MM.1S (cell line): ENCODE measurements at regions not wholly inside any gene's neighbourhood (a gene's known extent, or its start where the extent isn't known, plus 50 kb on each side); places are given as distances from the start of the nearest gene placed in this dataset.
"Not testable (repeated sequence)": the region's sequence is repeated elsewhere in the genome, so short reads cannot be mapped to it uniquely, and the experiment has no call there.

Source experiments
- DNase-seq: peaks from one replicate; pipeline ENCODE4 v3.0.0-alpha.2; 2015
- H2AFZ ChIP-seq: fragments of 300-600 bp; sonication (generic); 2 replicates; pipeline ENCODE4 v1.6.0; 2016; ENCODE audit warnings: antibody characterized with exemption, low read length
- H3F3A ChIP-seq: fragments of 300-600 bp; sonication (generic); 2 replicates; pipeline ENCODE4 v1.6.1; 2016; ENCODE audit warnings: mild to moderate bottlenecking, antibody characterized with exemption, low read length, moderate library complexity, mixed read lengths; ENCODE audit not compliant: insufficient read depth
- H3K27ac ChIP-seq: fragments of 300-600 bp; sonication (generic); 2 replicates; pipeline ENCODE4 v1.5.1; 2016; ENCODE audit warnings: mild to moderate bottlenecking, low read length
- H3K27me3 ChIP-seq: fragments of 300-600 bp; sonication (generic); replicated peaks from 2 replicates; pipeline ENCODE4 v1.6.0; 2016; ENCODE audit warnings: low read length; ENCODE audit not compliant: insufficient read depth
- H3K36me3 ChIP-seq: fragments of 300-600 bp; sonication (generic); replicated peaks from 2 replicates; pipeline ENCODE4 v1.6.1; 2016; ENCODE audit warnings: mild to moderate bottlenecking, low read length, mixed read lengths; ENCODE audit not compliant: insufficient read depth
- H3K4me1 ChIP-seq: fragments of 300-600 bp; sonication (generic); 2 replicates; pipeline ENCODE4 v1.6.1; 2016; ENCODE audit warnings: low read length, mixed read lengths
- H3K4me2 ChIP-seq: fragments of 300-600 bp; sonication (generic); 2 replicates; pipeline ENCODE4 v1.6.0; 2016; ENCODE audit warnings: low read depth, low read length
- H3K4me3 ChIP-seq: fragments of 300-600 bp; sonication (generic); 2 replicates; pipeline ENCODE4 v1.5.1; 2016; ENCODE audit warnings: low read length, mixed read lengths
- H3K79me2 ChIP-seq: fragments of 300-600 bp; sonication (generic); 2 replicates; pipeline ENCODE4 v1.6.1; 2016; ENCODE audit warnings: mixed run types, low read length, mixed read lengths
- H3K9ac ChIP-seq: fragments of 300-600 bp; sonication (generic); 2 replicates; pipeline ENCODE4 v1.6.1; 2016; ENCODE audit warnings: low read length, mixed read lengths
- H3K9me2 ChIP-seq: fragments of 300-600 bp; sonication (generic); replicated peaks from 2 replicates; pipeline ENCODE4 v1.6.1; 2016; ENCODE audit warnings: mild to moderate bottlenecking, low read length, mixed read lengths; ENCODE audit not compliant: insufficient read depth
- H3K9me3 ChIP-seq: fragments of 300-600 bp; sonication (generic); replicated peaks from 2 replicates; pipeline ENCODE4 v1.6.1; 2016; ENCODE audit warnings: mild to moderate bottlenecking, low read length, mixed read lengths; ENCODE audit not compliant: insufficient read depth
- H4K20me1 ChIP-seq: fragments of 300-600 bp; sonication (generic); 2 replicates; pipeline ENCODE4 v1.6.1; 2016; ENCODE audit warnings: mild to moderate bottlenecking, low read length, moderate library complexity, mixed read lengths; ENCODE audit not compliant: insufficient read depth
- CTCF ChIP-seq: fragments of 300-600 bp; sonication (generic); IDR thresholded peaks from 2 replicates; pipeline ENCODE4 v1.5.1; 2016; ENCODE audit warnings: antibody characterized with exemption, low read length, mixed read lengths
- EZH2 ChIP-seq: fragments of 300-600 bp; sonication (generic); optimal IDR thresholded peaks from 2 replicates; pipeline ENCODE3; 2017; ENCODE audit warnings: low read depth, mild to moderate bottlenecking, antibody characterized with exemption, low read length, mixed read lengths
- EZH2phosphoT487 ChIP-seq: fragments of 300-600 bp; sonication (generic); IDR thresholded peaks from 2 replicates; pipeline ENCODE4 v1.6.1; 2018; ENCODE audit warnings: antibody characterized with exemption, low read length

GRCh38 chr5:176134529-176135223, 103.5 kb upstream of the SIMC1 start:
- H2AFZ ChIP-seq, result no peak overlapping the region
- TF ChIP-seq EZH2 (no peak), EZH2phosphoT487 (no peak), CTCF (no peak)

GRCh38 chr5:176140138-176140537, 98.1 kb upstream of the SIMC1 start:
- H4K20me1 ChIP-seq, H3K36me3 ChIP-seq, H3K79me2 ChIP-seq, H3K27ac ChIP-seq, H2AFZ ChIP-seq, H3K27me3 ChIP-seq, H3K9me2 ChIP-seq, H3K9me3 ChIP-seq, H3K4me2 ChIP-seq, H3K4me3 ChIP-seq, H3K9ac ChIP-seq: not testable (repeated sequence)
- H3F3A ChIP-seq, result peaks cover 23% of the 10 kb centered on the region
- peaks cover 31% of the 10 kb centered on the region for H3K4me1 ChIP-seq
- DNase-seq, result peak; percentile 30

More at GRCh38 chr5:176134529-176135223, 103.5 kb upstream of the SIMC1 start:
- Histone ChIP-seq H3K9me2 (no peaks in the 10 kb centered on the region), H3K36me3 (no peaks in the 10 kb centered on the region), H3K4me2 (no peak overlapping the region), H3K79me2 (no peaks in the 10 kb centered on the region), H3K9me3 (no peaks in the 10 kb centered on the region), H3K4me3 (no peak overlapping the region), H3K27ac (no peak overlapping the region), H4K20me1 (no peaks in the 10 kb centered on the region), H3K4me1 (no peaks in the 10 kb centered on the region), H3F3A (no peaks in the 10 kb centered on the region), H3K27me3 (no peaks in the 10 kb centered on the region), H3K9ac (no peak overlapping the region)
- DNase-seq, result no peak

GRCh38 chr5:176144508-176144907, 93.7 kb upstream of the SIMC1 start:
- Histone ChIP-seq H3K27me3 (no peaks in the 10 kb centered on the region), H3K9ac (no peak overlapping the region), H3K79me2 (no peaks in the 10 kb centered on the region), H3F3A (peaks cover 27% of the 10 kb centered on the region), H4K20me1 (no peaks in the 10 kb centered on the region), H3K27ac (peak overlapping the region; percentile 35; the same call in 1 of the 2 replicates), H3K4me1 (peaks cover 33% of the 10 kb centered on the region), H3K4me3 (no peak overlapping the region), H3K36me3 (no peaks in the 10 kb centered on the region), H2AFZ (no peak overlapping the region), H3K9me3 (no peaks in the 10 kb centered on the region), H3K4me2 (peak overlapping the region; percentile 7; the same call in 1 of the 2 replicates), H3K9me2 (no peaks in the 10 kb centered on the region)
- TF ChIP-seq CTCF, result no peak
- TF ChIP-seq EZH2phosphoT487, result no peak
- TF ChIP-seq EZH2, result no peak
- peak; percentile 74 for DNase-seq

GRCh38 chr5:176149948-176150347, 88.3 kb upstream of the SIMC1 start:
- not testable (repeated sequence) for H3K36me3 ChIP-seq

More at GRCh38 chr5:176149948-176150347, 88.3 kb upstream of the SIMC1 start:
- not testable (repeated sequence) for H3K4me3 ChIP-seq, H2AFZ ChIP-seq, H3K27ac ChIP-seq, H4K20me1 ChIP-seq, H3F3A ChIP-seq, H3K79me2 ChIP-seq, H3K27me3 ChIP-seq, H3K9me2 ChIP-seq, H3K9me3 ChIP-seq, H3K4me1 ChIP-seq, H3K9ac ChIP-seq, DNase-seq, H3K4me2 ChIP-seq
